SK-MEL-5 (cell line): ENCODE measurements at regions not wholly inside any gene's neighbourhood (a gene's known extent, or its start where the extent isn't known, plus 50 kb on each side); places are given as distances from the start of the nearest gene placed in this dataset.
"Not testable (repeated sequence)": the region's sequence is repeated elsewhere in the genome, so short reads cannot be mapped to it uniquely, and the experiment has no call there.

Experiments
- DNase-seq: peaks from one replicate; pipeline ENCODE4 v3.0.0-alpha.2; 2016; ENCODE audit warnings: low read depth, low spot score
- in situ Hi-C: cut with HindIII; loops from 2 replicates; pipeline ENCODE4 v1.10.0; 2016; ENCODE audit warnings: low sequenced_read_pairs, high pct_unique_total_duplicates, low pct_unique_long_range_greater_than_20kb

GRCh38 chr2:16033032-16033293 is 92.6 kb downstream of the MYCN start:
- in situ Hi-C loops = no loop called here
- DNase-seq = no peak

- DNase-seq = no peak
- in situ Hi-C loops = no loop called here
Observed at GRCh38 chr2:16032282-16033031, 92.1 kb downstream of the MYCN start.

GRCh38 chr2:16031848-16032159 is 91.5 kb downstream of the MYCN start:
- DNase-seq = no peak
- in situ Hi-C loops = no loop called here

GRCh38 chr2:16031058-16031847 is 90.9 kb downstream of the MYCN start:
- in situ Hi-C loops = no loop called here
- DNase-seq = no peak

- in situ Hi-C loops = no loop called here
- no peak for DNase-seq
Observed at GRCh38 chr2:16030206-16031057, 90.1 kb downstream of the MYCN start.

- in situ Hi-C loops = no loop called here
- DNase-seq = no peak
Observed at GRCh38 chr2:16028644-16029043, 88.3 kb downstream of the MYCN start.

GRCh38 chr2:16026816-16027501 is 86.6 kb downstream of the MYCN start:
- in situ Hi-C loops = no loop called here

GRCh38 chr2:16025876-16026640 is 85.7 kb downstream of the MYCN start:
- in situ Hi-C loops = no loop called here
- no peak for DNase-seq

More at GRCh38 chr2:16026816-16027501, 86.6 kb downstream of the MYCN start:
- no peak for DNase-seq

GRCh38 chr2:16025211-16025875 is 85.0 kb downstream of the MYCN start:
- no peak for DNase-seq
- in situ Hi-C loops = no loop called here

GRCh38 chr2:16024628-16025027 is 84.3 kb downstream of the MYCN start:
- in situ Hi-C loops = not testable (repeated sequence)

GRCh38 chr2:16023506-16024360 is 83.4 kb downstream of the MYCN start:
- in situ Hi-C loops = no loop called here
- no peak for DNase-seq

More at GRCh38 chr2:16024628-16025027, 84.3 kb downstream of the MYCN start:
- not testable (repeated sequence) for DNase-seq

GRCh38 chr2:16022548-16023240 is 82.3 kb downstream of the MYCN start:
- in situ Hi-C loops = no loop called here
- DNase-seq = no peak

- in situ Hi-C loops = no loop called here
Observed at GRCh38 chr2:16021611-16022363, 81.4 kb downstream of the MYCN start.

GRCh38 chr2:16020389-16021008 is 80.1 kb downstream of the MYCN start:
- in situ Hi-C loops = no loop called here
- DNase-seq = no peak

More at GRCh38 chr2:16021611-16022363, 81.4 kb downstream of the MYCN start:
- DNase-seq = no peak
